Cerebellar cortex (tissue), 1 donor: ENCODE measurements at regions not wholly inside any gene's neighbourhood (a gene's known extent, or its start where the extent isn't known, plus 50 kb on each side); places are given as distances from the start of the nearest gene placed in this dataset.

Source experiments
- DNase-seq: peaks from one replicate; pipeline ENCODE4 v3.0.0-alpha.2; 2015; ENCODE audit warnings: low spot score

DNA sequence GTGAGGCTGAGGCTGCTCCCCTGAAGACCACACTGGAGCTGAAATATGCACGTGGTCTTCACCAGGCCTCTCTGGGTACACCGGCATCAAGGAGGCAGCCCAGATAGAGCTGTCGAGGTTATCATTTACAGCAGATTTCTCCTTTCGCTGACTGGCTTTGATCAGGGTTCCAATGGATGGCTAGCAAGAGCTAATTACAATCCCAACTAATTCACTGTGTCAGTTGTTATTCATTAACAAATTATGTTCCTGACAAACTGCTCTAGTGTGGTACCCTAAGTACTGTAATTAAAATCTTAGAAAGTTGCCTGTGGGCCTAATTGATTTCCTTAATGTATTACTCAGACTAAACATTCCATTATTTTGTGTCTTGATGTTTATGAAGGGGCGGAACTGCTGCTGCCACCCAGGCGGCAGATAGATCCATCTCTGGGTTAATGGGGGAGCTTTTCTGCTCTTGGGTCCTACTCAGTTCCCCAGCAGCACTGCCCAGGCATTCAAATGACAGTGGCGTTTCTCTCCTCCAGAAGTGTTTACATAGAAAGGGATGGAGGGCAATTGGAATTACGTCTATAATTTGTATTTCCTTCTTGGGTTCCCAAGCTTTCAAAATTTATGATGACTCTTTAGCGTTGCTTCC is 71.7 kb upstream of the RAD23B start:
- no peak for DNase-seq

DNA sequence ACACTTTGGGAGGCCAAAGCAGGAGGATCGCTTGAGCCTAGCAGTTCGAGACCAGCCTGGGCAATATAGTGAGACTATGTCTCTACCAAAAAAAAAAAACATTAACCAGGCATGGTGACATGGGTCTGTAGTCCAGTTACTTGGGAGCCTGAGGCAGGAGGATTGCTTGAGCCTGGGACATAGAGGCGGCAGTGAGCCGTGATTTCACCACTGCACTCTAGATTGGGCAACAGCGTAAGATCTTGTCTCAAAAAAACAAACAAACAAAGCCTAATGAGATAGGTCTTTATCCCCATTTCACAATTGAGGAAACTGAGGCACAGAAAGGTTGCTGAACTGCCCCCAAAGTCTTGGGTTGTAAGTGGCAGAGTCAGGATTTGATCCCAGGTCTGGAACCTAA is 70.5 kb upstream of the RAD23B start:
- no peak for DNase-seq

DNA sequence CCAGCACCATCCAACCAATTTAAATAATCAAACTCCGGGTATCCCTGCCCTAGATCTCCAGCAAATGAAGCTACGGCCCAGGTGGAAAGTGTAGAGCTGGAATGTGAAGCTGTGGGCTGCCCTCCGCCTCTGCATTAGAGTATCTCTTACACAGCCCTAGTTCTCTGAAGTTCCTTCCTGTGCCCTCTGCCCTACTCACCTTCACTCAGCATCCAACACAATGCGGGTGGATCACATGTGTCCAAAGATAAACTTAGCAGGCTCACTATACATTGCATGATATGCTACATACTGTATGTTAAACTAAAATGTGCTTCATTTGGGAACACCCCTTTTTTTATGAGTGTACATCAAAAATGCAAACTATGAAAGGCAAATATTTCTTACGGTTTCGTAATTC is 70.0 kb upstream of the RAD23B start:
- no peak for DNase-seq

DNA sequence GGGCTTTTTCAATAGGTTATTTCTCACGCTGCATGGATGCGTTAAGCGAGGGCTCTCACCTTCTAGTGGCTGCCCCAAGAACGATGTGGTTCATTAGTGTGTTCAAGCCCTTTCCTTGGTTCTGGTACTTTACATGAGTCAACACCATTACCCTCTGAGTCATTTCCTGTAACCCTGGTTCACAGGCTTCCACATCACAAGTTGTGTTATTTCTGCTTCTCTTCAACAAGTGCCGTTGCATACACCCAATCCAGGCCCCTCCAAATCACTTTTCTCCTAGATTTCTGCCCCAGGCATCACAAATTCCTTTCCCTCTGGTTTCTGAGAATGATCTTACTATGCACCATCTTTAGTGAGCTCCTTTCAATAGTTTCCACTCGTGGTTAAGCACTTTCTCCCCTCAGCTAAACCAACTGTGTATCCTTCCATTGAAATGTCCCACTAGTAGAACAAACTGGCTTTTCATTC is 69.5 kb upstream of the RAD23B start:
- DNase-seq: peak; percentile 22

DNA sequence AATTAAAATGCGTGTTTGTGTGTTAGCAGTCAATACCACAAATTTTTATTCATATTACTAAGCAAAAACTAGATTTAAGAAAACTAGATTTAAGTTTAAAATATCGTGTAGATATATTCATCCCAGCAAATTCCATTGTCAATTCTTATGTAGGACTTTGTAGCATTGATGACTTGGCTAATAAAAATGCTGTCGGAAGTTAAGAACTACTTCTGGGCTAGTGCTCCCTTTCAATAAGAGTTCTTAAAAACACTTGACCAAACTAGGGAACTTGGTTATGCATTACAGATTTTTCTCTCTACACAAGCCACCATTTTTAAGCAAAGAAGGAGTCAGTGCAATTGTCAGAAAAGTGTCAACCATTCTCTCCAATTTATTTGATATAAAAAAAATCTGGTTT is 68.7 kb upstream of the RAD23B start:
- DNase-seq: no peak

DNA sequence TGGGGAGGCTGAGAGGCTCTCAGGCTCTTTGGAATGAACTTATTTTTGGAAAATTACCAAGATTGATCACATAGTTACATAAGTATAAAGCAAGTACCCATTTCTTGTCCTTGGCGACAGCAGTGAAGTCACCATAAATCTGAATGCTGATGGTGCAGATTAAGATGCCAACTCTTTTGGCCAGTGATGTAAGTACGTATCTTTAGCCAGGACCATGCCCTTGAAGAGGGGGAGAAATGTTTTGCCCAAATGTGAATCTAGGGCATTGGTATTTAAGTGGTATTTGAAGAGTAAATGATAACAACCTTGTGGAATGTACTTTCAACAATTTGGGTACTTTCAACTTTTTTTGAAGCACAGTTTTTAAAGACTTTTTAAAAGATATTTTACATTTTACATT is 68.2 kb upstream of the RAD23B start:
- no peak for DNase-seq

DNA sequence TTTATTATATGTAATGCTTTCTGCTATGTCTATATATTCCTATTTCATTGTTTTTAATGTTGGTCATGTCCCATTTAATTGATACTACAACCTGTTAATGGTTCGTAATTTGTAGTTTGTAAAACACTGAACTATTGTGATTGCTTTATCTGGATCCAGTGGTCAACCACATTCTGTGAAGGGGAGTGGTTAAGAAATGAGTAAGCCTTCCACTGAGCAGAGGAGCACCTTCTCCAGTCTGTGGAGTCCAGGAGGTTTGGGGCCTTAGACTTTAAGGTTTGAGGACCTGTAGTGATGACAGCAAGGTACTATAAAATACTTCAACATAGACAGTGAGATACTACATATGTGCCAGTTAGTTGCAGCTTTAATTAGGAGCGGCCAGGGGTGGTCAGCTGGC is 67.7 kb upstream of the RAD23B start:
- no peak for DNase-seq

DNA sequence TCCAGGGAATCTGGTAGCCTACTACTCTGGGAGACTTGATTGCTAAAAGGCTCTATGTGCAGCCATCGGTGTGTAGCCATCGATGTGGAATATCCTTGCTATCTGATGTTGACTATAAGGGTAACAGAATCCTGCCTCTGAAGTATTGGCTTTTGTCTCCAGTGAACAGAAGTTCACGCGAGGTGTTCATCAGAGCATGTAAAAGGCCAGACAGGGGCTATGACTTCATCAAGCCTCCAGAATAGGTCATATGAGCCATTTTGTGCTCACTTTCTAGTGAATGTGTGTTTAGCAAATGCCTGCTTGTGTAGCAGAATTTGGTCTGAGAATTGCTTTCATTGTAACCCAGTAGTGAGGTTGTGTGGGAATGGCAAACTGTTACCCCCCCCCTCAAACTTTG is 66.8 kb upstream of the RAD23B start:
- DNase-seq: no peak

DNA sequence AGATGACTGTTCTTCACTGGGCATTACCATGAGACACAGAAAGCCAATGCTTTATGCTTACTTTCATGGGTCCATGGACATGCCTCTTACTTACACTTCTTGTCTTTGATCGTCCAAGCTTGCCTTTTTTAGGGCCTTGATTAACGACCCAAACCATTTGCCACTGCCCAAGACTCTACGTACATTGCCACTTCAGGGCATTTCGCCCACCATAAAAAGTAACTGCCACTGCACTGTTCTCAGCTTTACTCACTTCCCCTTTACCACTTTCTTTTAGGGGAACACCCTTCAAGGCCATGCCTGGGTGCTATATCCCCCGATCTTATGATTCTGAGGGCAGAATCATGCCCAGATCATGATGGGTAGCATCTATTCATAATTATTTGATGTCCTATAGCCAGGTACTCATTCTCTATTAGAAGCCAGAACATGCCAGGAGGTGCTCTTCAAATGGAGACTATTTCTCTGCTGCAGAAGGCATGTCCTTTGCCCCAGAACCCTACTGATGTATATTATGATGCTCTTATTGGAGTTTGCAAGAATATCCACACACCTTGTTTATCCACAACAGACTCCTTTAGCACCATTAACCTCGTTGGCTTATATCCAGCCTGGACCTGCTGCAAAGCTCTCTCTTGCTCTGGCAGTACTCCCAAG is 64.1 kb upstream of the RAD23B start:
- DNase-seq: peak; percentile 21

DNA sequence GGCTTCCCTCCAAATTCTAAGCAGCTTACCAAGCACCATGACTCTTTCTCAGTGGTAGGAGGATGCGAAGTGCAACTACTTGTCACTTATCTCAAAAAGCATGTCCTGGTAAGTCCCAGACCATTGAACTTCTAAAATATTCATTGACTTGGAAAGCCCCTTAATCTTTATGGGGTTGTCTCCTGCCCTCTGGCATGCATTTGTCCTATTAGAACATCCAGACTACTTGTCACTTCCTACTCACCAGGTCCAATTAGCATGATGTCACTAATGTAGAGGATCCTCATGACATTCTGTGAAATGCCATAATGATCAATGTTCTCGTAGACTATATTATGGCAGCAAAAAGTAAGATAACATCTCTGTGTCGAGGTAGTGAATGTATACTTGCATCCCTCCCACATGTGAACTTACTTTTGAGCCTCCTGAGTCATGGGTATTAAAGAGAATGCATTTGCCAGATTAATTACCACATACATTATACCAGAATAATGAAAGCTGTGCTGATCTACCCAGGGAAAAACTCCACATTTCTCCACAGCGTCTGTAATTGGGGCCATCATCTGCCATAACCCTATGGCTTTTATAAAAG is 63.5 kb upstream of the RAD23B start:
- DNase-seq: no peak

DNA sequence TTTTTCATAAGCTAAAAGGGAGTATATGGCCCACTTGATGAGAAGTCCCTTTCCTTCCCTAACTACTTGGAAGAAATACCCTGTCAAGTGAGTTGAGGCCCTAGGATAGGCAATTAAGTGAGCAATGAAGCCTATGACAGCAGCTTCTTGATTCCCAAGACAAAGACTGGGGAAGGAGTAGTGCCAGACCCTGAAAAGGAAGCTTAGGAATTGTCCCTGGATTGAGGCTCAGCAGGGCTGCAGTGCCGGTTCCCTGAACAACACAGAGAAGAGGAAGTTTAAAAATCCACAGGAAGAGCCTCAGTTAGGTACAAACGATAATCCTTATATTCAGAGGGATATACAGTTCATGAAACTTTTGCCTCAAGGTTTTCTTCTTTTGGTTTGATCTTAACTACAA is 61.8 kb upstream of the RAD23B start:
- no peak for DNase-seq

DNA sequence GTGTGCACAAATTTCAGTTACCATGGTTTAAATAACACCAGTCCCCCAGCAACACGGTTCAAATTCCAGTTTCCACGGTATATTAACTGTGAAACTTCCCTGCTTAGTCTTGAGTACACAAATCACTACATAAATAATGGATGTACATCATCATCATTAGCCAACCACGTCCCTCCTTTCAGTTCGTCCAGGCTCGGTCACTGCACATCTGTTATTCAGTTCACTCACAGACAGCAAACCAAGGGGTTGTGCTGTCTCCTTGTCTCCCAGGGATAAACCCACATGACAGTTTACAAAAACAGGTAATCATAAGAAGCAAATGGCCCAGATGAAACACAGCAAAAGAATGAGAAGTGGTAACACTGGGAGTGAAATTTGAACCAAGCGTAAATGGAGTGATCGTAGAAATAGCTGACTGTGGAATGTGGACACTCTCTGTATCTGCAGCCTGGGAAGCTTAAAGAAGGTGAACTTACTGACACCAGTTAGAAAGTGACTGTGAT is 61.0 kb upstream of the RAD23B start:
- DNase-seq: no peak

DNA sequence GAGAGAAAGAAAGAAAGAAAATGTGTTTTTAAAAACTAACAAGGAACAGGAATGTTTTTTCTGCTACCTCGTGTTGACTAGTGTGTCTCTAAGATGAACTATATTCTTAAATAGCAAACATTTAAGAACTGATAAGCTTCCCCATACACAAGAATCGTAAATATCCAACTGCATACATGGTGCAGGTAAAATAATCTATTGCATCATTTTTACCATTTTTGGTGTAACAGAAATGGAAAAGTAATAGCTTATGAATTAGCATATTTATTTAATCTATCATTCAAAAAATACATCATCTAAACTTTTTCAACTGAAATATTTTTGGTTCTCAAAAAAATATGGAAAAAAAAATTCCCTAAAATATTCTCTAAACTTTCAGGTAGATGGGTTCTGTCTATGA is 59.7 kb upstream of the RAD23B start:
- DNase-seq: no peak

DNA sequence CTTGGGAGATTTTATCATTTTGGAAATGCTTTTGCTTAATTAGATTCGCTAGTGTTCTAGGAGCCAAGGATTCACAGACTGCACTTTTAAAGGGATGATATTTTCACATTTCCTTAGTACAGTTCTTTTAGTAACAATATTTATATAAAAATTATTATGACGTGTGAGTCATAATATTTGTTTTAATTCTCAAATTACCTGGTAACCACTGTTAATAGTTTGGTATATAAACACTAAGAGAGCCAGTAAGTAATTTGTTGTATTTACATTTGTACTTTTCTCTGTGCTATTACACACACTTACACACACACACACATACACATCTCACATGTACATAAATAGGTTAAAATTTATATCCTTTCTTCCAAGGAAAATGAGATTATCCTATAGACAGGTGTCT is 58.8 kb upstream of the RAD23B start:
- DNase-seq: no peak

DNA sequence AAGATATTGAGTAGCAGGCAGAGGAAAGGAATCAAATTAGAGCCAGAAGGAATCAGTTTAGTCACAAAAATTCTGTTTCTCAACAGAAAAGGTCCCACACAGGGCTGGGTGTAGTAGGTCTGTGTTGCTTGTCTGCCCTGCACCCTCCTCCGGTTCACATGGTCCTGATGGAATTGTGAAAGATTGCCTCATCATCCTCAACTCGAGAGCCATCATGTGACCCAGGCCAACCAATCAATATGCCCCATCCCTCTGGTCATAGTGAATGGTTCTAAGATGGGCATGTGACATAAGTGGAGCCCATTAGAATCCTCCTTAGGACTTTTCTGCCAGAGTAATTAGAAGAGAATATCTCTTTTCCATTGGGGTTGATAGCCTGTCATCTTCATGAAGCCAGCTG is 56.7 kb upstream of the RAD23B start:
- no peak for DNase-seq

DNA sequence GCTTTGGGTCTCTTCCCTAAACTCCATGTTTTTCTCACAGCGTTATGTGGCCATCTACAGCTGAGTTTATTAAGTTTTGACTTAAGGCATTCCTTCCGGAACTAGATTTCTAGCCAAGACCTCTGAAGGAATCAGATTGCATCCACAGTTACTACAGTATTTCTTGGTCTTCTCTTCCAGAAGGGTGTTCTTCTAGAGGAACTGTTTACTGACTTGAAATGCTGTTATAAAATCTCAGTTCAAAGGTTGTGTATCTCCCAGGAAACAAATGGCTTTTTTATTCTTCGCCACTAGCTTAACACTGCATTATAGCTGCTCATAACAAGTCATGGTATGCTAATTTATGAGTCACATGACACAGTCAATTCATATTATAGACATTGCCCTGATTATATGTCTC is 55.3 kb upstream of the RAD23B start:
- DNase-seq: no peak

DNA sequence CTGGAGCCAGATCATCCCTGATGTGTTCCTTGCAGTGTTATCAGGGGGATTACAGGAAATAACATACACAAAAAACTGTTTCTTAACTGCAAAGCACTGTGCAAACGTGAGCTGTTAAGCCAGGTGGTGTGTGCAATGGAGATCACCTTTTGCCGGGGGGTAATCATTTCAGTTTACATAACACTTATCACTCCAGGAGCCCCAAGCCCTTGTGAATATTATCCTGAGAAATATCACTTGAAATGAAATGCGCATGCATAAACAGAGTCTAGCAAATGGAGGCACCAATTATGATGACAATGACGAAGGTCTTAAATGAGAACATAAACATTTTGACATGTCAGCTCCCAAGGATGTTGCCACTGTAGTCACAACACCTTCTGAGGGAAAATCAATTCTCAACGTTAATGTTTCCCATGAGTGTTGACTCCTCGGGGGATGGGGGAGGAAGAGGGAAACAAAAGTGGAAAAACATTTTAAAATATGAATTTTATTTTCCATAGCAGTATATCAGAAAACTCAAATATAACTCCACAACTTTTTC is 54.5 kb upstream of the RAD23B start:
- DNase-seq: no peak

DNA sequence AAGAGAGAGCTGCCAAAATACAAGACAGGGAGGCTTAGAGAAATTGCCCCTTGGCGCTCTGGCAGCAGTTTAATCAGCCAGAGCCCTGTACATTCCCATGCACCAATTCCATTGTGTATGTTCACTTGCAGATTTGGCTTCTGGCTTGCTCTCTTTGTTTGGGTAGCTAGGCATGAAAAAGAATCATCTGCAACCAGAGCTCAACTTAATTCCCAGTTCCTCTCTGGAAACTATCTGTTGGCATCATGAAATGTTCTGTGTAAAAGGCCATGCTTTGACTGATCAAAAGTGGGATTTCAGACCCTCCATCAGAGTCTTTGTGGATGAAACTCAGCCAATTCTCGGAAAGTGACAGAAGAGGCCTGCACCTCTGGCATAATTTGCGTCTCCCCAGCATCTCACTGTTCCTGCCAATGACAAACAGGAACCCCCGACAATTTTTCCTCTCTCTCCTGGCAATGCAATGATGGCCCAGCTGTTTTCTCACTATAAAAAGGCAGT is 53.8 kb upstream of the RAD23B start:
- DNase-seq: no peak
